Tibial nerve (tissue), 4 donors: ENCODE measurements at regions not wholly inside any gene's neighbourhood (a gene's known extent, or its start where the extent isn't known, plus 50 kb on each side); places are given as distances from the start of the nearest gene placed in this dataset.
A peak's percentile ranks its signal among the peaks of the same experiment; 100 is the strongest.
"Not testable (repeated sequence)": the region's sequence is repeated elsewhere in the genome, so short reads cannot be mapped to it uniquely, and the experiment has no call there.

Experiments used
- DNase-seq, 2 donors: peaks; one replicate each; pipeline ENCODE4 v3.0.0-alpha.2; 2019; ENCODE audit warnings: low spot score in 2 of 2
- H3K27ac ChIP-seq, 4 donors: fragments of 200-600 bp; sonication (generic) in 3 of 4; one replicate each; pipeline ENCODE4 v1.5.1; 2017 to 2019; ENCODE audit warnings: mild to moderate bottlenecking in 1 of 4
- H3K27me3 ChIP-seq, 2 donors: fragments of 200-600 bp; sonication (generic) in 1 of 2; one replicate each; pipeline versions ENCODE4 v1.5.1 to v1.6.0; 2017 to 2019
- H3K36me3 ChIP-seq, 3 donors: fragments of 200-600 bp; sonication (generic); one replicate each; pipeline ENCODE4 v1.5.1; 2018 to 2019
- H3K4me1 ChIP-seq, 4 donors: fragments of 200-600 bp; sonication (generic) in 3 of 4; one replicate each; pipeline ENCODE4 v1.5.1; 2017 to 2019
- H3K4me3 ChIP-seq, 4 donors: fragments of 200-600 bp; sonication (generic) in 3 of 4; one replicate each; pipeline ENCODE4 v1.5.1; 2017 to 2019; ENCODE audit warnings: mild to moderate bottlenecking in 1 of 4, moderate library complexity in 1 of 4
- H3K9me3 ChIP-seq, 4 donors: fragments of 200-600 bp; sonication (generic) in 3 of 4; one replicate each; pipeline ENCODE4 v1.5.1; 2017 to 2019
- EP300 ChIP-seq, 2 donors: sonication (generic); formaldehyde crosslinking; IDR thresholded peaks; one replicate each; pipeline ENCODE4 v1.6.1; 2017; ENCODE audit warnings: antibody characterized with exemption in 2 of 2, mild to moderate bottlenecking in 1 of 2
- POLR2A ChIP-seq, 2 donors: fragments of 450-650 bp; IDR thresholded peaks; one replicate each; pipeline ENCODE4 v1.6.1; 2017; ENCODE audit warnings: antibody characterized with exemption in 2 of 2, mild to moderate bottlenecking in 2 of 2, moderate library complexity in 2 of 2
- WGBS, 2 donors: methylation state at CpG; one replicate each; pipeline ENCODE4 v1.1.5; 2018; 5-methylcytosine and 5-hydroxymethylcytosine counted together
- TF ChIP-seq, protein P1 (sequence below), 5 experiments: fragments of 200-600 bp in 3 of 5; fragments of 450-650 bp in 2 of 5; sonication (generic) in 3 of 5; IDR thresholded peaks; one replicate each; pipeline ENCODE4 v1.5.1; 2016 to 2019; ENCODE audit warnings: antibody characterized with exemption in 5 of 5, mild to moderate bottlenecking in 3 of 5, moderate library complexity in 2 of 5

DNA sequence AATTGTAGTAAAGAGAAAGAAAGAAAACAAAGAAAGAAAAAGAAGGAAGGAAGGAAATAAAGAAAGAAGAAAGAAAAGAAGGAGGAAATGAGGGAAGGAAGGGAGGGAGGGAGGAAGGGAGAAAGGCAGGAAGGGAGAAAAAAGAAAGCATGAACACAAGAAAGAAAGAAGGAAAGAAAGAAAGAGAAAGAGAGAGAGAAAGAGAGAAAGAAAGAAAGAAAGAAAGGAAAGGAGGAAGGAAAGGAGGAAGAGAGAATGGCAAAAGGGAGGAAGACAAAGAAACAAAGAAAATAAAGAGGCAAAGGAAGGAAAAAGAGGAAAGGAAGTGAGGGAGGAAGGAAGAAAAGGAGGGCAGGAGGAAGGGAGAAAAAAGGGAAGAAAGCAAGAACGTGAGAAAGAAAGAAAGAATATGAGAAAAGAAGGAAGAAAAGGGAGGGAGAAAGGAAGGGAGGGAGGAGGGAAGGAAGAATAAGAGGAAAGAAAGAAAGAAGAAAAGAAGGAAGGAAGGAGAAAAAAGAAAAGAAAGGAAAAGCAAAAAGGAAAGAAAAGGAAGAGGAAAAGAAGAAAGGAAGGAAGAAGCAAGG is 2775.4 kb downstream of the RPIA start:
- H3K36me3 ChIP-seq, H3K9me3 ChIP-seq, H3K4me3 ChIP-seq, H3K27ac ChIP-seq, H3K27me3 ChIP-seq, DNase-seq, H3K4me1 ChIP-seq: not testable (repeated sequence)
- WGBS, 2 donors, result 23 to 24% methylated on average over 1 of the region's 1 CpG

DNA sequence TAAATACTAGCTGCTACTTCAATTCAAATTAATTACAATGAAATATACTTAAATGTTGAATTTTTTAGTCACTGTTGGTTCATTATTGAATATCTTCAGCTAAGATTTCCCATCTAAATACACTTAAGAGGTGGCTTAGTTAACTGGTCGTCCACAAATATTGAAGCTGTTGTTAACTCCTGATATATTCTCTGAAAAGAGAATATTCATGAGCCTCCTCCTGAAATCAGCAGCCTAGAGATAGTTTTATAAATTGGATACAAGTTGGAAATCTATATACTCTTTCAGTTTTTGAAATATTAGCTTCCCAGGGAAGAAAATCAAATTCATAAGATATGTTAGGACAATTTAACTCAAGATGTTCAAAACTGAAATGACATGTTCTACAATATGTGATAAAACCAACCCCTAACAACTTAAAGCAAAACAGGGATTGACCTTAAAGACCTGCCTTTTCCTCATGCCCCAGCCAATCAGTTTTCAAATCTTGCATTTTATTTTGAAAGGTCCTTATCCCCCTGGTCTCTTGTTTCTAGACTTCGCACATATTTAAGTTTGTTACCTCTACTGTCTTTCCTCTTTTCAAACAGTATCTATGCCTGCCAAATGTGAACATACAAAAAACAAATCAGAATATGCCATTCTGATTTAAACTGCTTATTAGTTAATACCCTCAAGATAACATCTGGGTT is 2784.9 kb downstream of the RPIA start:
- H3K27ac ChIP-seq, H3K36me3 ChIP-seq, DNase-seq, H3K4me3 ChIP-seq, H3K9me3 ChIP-seq: not testable (repeated sequence)
- 24 to 31% methylated on average over 2 of the region's 2 CpGs for WGBS, 2 donors
- H3K4me1 ChIP-seq, result peaks cover 0 to 25% (median 11%) of the 10 kb centered on the region in 4 donors
- peaks cover 6 to 39% of the 10 kb centered on the region in 2 donors for H3K27me3 ChIP-seq

DNA sequence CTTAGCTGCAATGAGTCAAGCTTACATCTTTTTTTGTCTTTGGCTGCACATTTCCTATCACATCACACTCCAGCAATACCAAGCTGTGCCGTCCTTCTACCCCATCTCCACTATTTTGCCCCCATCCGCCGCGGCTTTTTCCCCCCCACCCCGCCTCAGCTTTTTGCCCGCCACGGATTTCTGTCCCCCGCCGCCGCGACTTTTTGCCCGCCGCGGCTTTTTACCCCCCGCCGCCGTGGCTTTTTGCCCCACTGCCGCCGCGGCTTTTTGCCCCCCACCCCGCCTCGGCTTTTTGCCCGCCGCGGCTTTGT is 2785.4 kb downstream of the RPIA start:
- H3K4me3 ChIP-seq, H3K36me3 ChIP-seq, DNase-seq, H3K9me3 ChIP-seq, H3K27ac ChIP-seq: not testable (repeated sequence)
- Histone ChIP-seq H3K27me3 (peaks cover 6 to 42% of the 10 kb centered on the region in 2 donors), H3K4me1 (peaks cover 0 to 25% (median 11%) of the 10 kb centered on the region in 4 donors)
- 5 to 8% methylated on average over 25 of the region's 25 CpGs for whole genome bisulfite sequencing, 2 donors

DNA sequence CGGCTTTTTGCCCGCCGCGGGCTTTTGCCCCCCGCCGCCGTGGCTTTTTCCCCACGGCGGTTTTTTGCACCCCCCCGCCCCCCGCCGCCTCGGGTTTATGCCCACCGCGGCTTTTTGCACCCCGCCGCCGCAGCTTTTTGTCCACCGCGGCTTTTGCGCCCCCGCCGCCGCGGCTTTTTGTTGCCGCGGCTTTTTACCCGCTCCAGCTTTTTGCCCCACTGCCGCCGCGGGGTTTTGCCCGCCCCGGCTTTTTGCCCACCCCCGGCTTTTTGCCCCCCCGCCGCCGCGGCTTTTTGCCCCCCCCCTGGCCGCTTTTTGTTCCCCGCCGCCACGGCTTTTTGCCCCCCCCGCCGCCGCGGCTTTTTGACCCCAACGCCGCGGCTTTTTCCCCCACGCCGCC is 2785.8 kb downstream of the RPIA start:
- not testable (repeated sequence) for H3K9me3 ChIP-seq, DNase-seq, H3K27ac ChIP-seq, H3K36me3 ChIP-seq
- peak overlapping the region in 3 of 4 donors; percentile 21 to 44 (median 42) for H3K4me3 ChIP-seq
- H3K4me1 ChIP-seq, result peaks cover 0 to 25% (median 11%) of the 10 kb centered on the region in 4 donors
- WGBS, 2 donors, result 5% methylated on average over 45 to 50 of the region's 51 CpGs
- H3K27me3 ChIP-seq, result peaks cover 6 to 42% of the 10 kb centered on the region in 2 donors

DNA sequence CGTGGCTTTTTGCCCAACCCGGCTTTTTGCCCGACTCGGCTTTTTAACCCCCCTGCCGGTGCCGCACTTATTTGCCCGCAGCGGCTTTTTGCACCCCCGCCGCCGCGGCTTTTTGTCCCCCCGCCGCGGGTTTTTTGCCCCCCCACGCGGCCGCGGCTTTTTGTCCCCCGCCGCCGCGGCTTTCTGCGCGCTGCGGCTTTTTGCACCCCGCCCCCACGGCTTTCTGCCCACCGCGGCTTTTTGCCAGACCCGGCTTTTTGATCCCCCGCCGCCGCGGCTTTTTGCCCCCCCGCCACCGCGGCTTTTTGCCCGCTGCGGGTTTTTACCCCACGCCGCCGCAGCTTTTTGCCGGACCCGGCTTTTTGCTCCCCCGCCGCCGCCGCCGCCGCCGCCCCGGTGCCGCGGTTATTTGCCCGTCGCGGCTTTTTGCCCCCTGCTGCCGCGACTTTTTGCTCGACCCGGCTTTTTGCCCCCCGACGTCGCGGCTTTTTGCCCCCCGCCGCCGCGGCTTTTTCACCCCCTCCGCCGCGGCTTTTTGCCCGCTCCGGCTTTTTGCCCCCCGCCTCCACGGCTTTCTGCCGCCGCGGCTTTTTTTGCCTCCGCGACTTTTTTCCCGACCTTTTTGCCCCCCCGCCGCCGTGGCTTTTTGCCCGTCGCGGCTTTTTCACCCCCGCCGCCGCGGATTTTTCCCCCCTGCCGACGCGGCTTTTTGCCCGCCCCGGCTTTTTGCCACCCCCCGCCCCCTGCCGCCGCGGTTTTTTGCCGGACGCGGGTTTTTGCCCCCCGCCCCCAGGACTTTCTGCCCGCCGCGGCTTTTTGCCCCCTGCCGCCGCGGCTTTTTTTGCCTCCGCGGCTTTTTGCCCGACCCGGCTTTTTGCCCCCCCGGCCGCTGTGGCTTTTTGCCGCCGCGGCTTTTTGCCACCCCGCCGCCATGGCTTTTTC is 2786.5 kb downstream of the RPIA start:
- no peak for DNase-seq
- H3K4me1 ChIP-seq, result peaks cover 0 to 25% (median 11%) of the 10 kb centered on the region in 4 donors
- no peaks in the 10 kb centered on the region for H3K36me3 ChIP-seq
- no peak overlapping the region for H3K27ac ChIP-seq
- H3K9me3 ChIP-seq, result no peaks in the 10 kb centered on the region
- TF ChIP-seq, protein P1, sequence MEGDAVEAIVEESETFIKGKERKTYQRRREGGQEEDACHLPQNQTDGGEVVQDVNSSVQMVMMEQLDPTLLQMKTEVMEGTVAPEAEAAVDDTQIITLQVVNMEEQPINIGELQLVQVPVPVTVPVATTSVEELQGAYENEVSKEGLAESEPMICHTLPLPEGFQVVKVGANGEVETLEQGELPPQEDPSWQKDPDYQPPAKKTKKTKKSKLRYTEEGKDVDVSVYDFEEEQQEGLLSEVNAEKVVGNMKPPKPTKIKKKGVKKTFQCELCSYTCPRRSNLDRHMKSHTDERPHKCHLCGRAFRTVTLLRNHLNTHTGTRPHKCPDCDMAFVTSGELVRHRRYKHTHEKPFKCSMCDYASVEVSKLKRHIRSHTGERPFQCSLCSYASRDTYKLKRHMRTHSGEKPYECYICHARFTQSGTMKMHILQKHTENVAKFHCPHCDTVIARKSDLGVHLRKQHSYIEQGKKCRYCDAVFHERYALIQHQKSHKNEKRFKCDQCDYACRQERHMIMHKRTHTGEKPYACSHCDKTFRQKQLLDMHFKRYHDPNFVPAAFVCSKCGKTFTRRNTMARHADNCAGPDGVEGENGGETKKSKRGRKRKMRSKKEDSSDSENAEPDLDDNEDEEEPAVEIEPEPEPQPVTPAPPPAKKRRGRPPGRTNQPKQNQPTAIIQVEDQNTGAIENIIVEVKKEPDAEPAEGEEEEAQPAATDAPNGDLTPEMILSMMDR (IDR thresholded peaks at IDR 0.05), result no peak
- TF ChIP-seq POLR2A (IDR thresholded peaks at IDR 0.05) (no peak), EP300 (IDR thresholded peaks at IDR 0.05) (no peak)
- H3K4me3 ChIP-seq, result peak overlapping the region; percentile 3 to 44 (median 32)
- 4 to 6% methylated on average over 121 to 123 of the region's 123 CpGs for WGBS, 2 donors
- peaks cover 6 to 42% of the 10 kb centered on the region in 2 donors for H3K27me3 ChIP-seq

DNA sequence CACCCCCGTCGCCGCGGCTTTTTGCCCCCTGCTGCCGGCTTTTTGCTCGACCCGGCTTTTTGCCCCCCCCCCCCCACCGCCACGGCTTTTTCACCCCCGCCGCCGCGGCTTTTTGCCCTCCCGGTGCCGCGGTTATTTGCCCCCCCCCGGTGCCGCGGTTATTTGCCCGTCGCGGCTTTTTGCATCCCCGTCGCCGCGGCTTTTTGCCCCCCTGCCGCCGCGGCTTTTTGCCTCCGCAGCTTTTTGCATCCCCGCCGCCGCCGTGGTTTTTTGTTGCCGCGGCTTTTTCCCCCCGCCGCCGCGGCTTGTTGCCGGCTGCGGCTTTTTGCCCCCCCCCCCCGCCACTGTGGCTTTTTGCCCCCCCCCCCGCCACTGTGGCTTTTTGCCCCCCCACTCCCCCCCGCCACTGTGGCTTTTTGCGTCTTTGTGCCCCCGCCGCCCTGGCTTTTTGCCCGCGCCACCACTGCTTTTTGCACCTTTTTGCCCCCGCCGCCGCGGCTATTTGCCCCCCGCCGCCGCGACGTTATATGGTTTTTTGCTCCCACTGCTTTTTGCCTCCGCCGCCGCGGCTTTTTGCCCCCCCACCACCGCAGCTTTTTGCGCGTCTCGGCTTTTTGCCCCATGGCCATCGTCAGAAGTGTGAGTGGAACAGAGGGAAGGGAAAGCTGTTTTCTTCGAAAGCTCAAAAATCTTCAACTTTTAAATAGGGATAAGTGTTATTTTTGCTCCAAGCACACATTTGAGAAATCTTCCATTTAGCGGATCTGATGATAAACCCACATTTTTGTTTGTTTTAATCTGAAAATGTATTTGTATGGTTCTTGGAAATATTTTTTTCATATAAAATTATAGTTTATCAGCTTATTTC is 2787.6 kb downstream of the RPIA start:
- H3K27ac ChIP-seq, H3K36me3 ChIP-seq, H3K9me3 ChIP-seq: not testable (repeated sequence)
- Histone ChIP-seq H3K27me3 (peaks cover 6 to 42% of the 10 kb centered on the region in 2 donors), H3K4me3 (peak overlapping the region in 3 of 4 donors; percentile 3 to 42 (median 21)), H3K4me1 (peaks cover 0 to 25% (median 11%) of the 10 kb centered on the region in 4 donors)
- WGBS, 2 donors, result 5 to 6% methylated on average over 64 to 67 of the region's 70 CpGs
- DNase-seq, result peak in 1 of 2 donors; percentile 9

DNA sequence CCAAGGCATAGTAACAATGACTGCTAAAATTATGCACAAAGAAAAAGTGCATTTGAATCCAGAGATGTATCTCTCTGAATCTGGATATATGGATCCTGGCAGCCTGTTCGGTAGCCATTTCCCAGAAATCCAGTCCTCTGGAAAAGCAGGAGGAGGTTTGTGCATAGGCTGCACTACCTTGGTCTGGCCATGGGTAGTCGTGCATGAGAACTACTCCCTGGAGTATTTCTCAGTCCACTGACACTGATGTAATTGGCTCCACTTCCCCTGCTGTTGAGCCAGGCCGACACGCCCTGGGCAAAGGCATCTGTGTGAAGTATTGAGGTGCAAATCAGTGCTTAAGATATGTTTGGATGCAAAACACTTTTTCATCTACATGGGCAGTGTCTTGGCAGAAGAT is 2793.8 kb downstream of the RPIA start:
- not testable (repeated sequence) for H3K27me3 ChIP-seq, H3K4me1 ChIP-seq, H3K4me3 ChIP-seq, DNase-seq, H3K9me3 ChIP-seq, H3K36me3 ChIP-seq, H3K27ac ChIP-seq
- WGBS, 2 donors, result 24 to 35% methylated on average over 4 of the region's 4 CpGs

DNA sequence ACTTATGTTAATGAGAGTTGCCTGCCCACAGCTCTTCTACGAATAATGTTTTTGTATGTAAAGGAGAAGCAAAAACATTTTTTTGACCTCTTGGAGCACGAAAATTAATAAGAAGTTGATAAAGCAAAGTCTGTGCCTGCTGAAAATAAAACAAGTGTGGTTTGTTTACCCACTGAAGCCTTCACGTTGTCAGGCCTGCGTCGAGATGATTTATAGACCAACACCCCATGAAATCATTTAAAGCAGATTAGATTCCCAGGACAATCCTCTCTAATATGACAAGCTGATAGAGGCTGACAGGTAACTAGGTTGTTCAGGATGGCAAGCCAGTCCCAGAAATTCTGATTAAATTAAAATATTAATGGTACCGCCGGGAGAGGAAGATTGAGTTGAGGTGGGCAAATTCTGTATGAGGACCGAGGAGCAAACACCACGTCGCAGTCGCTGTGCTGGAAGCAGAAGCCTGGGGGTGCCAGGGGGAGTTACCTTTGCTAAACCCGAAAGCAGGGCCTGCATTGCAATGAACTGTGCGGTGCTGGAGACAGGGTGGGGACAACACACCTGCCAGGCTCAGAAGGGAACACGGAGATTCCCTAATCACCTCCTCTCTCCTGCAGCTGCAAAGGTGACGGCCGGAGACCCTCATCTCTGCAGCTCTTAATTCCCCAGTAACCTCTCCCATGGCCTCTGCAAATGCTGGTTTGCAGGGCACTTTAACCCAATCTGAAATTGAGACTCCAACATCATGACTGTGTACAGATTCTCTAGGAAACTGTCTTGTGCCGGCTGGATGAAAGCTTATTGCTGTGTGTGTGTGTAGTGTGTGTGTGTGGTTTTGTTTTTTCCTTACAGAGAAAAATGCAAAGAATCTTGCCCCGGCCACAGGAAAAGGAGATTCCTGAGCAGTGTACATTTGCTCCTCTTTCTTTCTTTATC is 2805.9 kb downstream of the RPIA start:
- not testable (repeated sequence) for DNase-seq, H3K27me3 ChIP-seq, H3K9me3 ChIP-seq, H3K27ac ChIP-seq, H3K4me3 ChIP-seq, H3K36me3 ChIP-seq, H3K4me1 ChIP-seq
- 66 to 68% methylated on average over 5 to 9 of the region's 18 CpGs for WGBS, 2 donors

DNA sequence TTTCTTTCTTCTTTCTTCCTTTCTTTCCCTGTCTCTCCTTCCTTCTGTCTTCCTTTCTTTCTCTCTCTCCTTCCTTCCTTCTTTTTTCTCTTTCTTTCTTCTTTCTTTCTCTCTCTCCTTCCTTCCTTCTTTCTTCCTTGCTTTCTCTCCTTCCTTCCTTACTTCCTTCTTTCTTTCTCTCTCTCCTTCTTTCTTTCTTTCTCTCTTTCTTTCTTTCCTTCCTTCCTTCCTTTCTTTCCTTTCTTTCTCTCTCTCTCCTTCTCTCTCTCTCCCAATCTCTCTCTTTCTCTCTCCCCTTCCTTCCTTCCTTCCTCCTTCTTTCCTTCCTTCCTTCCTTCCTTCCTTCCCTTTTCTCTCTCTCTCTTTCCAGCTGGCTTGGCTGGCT is 2806.6 kb downstream of the RPIA start:
- not testable (repeated sequence) for H3K27ac ChIP-seq

DNA sequence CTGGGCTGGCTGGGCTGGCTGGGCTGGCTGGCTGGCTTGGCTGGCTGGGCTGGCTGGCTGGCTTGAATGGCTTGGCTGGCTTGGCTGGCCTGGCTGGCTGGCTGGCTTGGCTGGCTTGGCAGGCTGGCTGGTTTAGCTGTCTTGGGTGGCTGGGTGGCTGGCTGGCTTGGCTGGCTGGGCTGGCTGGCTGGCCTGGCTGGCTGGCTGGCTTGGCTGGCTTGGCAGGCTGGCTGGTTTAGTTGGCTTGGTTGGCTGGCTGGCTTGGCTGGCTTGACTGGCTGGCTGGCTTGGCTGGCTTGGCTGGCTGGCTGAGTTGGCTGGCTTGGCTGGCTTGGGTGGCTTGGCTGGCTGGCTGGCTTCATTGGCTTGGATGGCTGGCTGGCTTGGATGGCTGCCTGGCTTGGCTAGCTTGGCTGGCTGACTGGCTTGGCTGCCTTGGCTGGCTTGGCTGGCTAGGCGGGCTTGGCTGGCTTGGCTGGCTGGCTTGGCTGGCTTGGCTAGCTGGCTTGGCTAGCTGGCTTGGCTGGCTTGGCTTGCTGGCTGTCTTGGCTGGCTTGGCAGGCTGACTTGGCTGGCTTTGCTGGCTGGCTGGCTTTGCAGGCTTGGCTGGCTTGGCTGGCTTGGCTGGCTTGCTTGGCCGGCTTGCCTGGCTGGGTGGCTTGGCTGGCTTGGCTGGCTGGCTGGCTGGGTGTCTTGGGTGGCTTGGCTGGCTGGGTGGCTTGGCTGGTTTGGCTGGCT is 2807.2 kb downstream of the RPIA start:
- H3K9me3 ChIP-seq, H3K27me3 ChIP-seq, H3K36me3 ChIP-seq, DNase-seq, H3K27ac ChIP-seq, H3K4me3 ChIP-seq, H3K4me1 ChIP-seq: not testable (repeated sequence)
- 74 to 78% methylated on average over 2 of the region's 2 CpGs for WGBS, 2 donors

More for the DNA sequence above, 2806.6 kb downstream of the RPIA start:
- not testable (repeated sequence) for DNase-seq, H3K4me3 ChIP-seq, H3K36me3 ChIP-seq, H3K4me1 ChIP-seq, H3K9me3 ChIP-seq, H3K27me3 ChIP-seq
